ENCODE measurements at regions not wholly inside any gene's neighbourhood (a gene's known extent, or its start where the extent isn't known, plus 50 kb on each side); places are given as distances from the start of the nearest gene placed in this dataset.

GRCh38 chr5:38207343-38207742 is 51.0 kb upstream of the EGFLAM start:
- DNase-seq = no peak

DNA sequence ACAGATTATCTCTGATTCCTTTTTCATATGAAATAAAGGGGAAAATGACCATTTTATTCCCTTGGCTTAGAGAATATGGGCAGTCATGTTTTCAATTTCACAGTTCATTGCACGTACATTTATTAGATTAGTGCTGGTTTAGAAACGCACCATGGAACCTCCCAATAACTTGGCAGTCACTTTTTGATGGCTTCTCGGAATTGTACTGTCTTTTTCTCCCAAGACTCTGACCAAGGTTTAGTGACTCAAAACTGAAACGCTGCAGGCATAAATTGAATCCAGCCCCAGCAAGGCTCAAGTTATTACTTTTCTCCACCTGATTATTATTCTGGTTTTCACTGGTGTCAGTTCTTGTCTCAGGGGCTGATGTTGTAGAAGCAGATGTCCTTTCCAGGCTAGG is 55.6 kb upstream of the EGFLAM start:
- no peak for DNase-seq

DNA sequence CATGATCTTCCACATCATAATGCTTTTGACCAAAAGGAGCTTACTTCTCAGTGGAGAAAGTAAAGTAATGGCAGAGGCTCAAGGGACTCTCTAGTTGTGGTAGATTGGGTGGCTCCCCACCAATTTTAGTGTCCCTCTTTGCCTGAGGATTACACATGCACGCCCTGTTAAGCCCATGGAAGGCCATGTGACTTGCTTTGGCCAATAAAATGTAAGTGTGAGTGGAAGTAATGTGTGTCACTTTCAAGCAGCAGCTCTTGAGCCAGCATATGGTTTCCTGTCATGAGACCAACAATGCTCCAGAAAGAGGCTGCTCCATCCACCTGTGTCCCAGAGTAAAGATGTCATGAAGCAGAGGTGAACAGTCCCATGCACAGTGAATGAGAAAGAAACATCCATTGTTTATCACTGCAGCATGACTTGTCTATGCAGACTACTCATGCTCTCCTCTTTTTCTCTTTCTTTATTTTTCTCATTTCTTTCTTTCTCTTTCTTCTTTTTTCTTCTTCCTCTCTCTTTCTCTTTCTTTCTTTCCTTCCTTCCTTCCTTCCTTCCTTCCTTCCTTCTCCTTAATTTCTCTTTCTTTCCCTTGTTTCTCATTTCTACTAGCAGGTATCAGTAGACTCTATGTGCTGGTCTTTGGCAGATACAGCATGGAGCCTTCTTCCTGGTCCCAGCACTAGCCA is 57.3 kb upstream of the EGFLAM start:
- no peak for DNase-seq

DNA sequence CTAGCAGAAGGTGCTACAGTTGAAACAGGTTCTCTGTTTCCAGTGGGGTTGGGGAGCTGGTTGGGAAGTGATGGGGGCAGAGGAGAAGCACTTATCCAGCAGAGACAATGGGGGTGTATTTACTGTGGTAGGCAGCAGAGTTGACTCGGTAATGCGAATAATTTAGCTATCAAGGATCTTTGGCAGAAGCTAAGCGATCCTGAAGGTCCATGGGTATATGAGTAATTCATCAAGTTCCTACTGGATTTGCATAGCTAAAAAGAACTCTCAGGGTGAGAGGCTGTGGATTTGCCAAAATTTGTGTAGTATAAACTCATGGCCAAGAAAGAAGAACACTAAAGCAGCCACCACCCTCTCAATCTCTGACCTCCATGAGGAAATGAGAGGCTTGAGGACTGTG is 61.2 kb upstream of the EGFLAM start:
- DNase-seq = no peak

- peak; percentile 76 for DNase-seq
Observed at GRCh38 chr5:38193015-38193581, 65.3 kb upstream of the EGFLAM start.

- DNase-seq = no peak
Observed at GRCh38 chr5:38191693-38192092, 66.7 kb upstream of the EGFLAM start.

GRCh38 chr5:38190111-38190510 is 68.2 kb upstream of the EGFLAM start:
- no peak for DNase-seq

DNA sequence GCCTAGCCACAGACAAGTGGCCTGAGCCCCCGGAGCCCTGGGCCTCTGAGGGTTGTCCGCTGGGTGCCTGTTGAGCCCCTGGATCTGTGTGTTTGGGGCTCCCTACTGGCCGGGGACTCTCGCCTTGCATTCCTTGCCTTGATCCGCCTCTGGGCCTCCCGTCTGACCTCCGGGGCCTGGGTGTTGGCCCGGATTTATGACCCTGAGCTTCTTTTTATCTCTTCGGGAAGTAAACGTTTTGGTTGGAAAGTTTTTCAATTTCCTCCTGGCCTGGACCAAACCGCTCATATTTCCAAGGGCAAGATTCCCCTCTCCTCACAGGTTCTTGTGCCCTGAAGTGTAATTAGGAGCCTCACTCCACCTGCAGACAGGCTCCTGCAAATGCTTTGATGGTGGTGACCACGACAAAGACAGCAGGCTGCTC is 69.3 kb upstream of the EGFLAM start:
- DNase-seq = no peak

DNA sequence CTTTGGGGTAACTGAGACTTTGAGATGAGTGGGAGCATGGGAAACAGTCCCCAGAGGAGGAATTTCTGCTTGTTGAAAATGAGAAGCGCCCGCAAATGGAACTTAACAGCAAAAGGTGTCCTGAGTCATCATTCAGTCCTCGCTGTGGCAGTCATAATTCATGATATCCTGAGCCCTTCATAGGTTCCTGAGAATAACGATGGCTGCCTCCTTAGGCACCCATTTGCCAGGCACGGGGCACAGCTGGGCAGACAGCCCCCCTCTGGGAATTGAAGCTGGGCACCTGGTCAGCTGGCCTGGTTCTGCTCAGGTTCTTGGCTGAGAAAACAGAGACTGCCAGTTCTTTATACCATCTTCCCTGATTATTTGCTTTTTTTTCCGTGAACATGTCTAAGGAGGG is 69.8 kb upstream of the EGFLAM start:
- DNase-seq = no peak

DNA sequence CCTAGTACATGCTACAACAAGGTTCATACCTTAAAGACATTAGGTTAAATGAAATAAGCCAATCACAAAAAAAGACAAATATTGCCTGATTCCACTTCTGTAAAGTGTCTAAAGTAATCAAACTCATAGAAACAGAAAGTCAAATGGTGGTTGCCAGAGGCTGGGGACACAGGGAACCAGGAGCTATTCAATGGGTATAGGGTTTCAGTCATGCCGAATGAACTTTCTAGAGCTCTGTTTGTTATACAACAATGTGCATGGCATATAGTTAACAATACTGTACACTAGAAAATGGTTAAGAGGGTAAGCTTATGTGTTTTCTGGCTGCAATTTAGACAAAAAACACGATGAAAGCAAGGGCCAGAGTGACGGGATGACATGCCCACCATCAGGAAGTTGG is 70.8 kb upstream of the EGFLAM start:
- no peak for DNase-seq

- no peak for DNase-seq
Observed at GRCh38 chr5:38184627-38185026, 73.7 kb upstream of the EGFLAM start.

DNA sequence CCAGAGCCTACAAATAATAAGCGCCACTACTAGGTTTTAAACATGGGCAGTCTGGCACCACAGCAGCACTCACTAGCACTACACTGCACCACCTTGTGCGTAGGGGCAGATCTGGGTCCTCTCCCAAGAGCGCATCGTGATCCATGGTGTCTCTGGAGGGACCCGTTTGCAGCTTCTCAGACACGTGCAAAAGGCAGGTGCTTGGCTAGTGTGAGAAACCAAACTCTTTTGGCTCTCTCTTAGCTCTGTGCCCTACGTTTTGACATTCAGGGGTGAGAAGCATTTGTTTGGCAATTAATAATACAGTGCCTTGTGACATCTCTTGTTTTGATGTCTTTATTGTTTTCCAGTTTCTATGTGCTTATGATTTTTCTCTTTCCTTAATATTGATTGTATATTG is 75.4 kb upstream of the EGFLAM start:
- no peak for DNase-seq

- no peak for DNase-seq
Observed at GRCh38 chr5:38168029-38168428, 90.3 kb upstream of the EGFLAM start.

GRCh38 chr5:38167562-38167996 is 90.8 kb upstream of the EGFLAM start:
- peak; percentile 30 for DNase-seq

DNA sequence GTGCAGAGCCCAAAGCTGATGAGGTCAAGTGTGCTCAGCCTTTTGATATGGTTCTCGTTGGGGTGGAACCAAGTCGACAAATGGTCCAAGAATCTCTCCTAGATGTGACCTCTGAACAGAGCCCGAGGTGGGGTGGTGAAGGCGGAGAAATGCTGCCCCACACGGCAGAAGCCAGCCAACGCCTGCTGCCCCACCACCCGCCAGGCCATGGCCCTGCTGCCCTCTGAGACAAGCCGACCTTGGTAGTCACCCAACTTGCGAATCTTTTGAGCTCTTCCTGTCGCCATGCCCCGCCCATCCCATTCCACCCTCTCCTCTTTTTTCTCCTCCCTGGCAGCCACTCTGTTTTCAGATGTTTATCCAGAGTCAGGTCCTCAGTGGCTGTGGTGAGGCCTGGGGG is 91.5 kb upstream of the EGFLAM start:
- no peak for DNase-seq

DNA sequence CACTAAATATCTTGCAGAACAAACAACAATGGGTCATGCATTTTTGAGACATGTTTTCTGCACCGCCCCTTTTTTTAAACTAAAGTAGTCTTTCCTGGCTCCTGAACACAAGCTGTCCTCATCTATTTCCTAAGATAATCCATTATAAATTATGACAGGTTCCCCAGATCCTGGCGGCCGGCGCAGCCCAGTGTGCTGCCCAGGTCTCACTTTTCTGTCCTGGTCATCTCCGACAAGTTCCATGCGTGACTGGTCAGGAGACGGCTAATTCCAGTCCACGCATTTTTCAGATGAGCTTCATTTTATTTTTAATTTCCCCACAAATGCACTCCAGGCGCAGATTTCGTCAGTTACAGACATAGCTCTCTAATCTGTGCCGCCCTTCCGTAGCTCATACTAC is 92.9 kb upstream of the EGFLAM start:
- DNase-seq = no peak

- DNase-seq = no peak
Observed at GRCh38 chr5:38164776-38165399, 93.5 kb upstream of the EGFLAM start.

- no peak for DNase-seq
Observed at GRCh38 chr5:38163636-38164237, 94.6 kb upstream of the EGFLAM start.

DNA sequence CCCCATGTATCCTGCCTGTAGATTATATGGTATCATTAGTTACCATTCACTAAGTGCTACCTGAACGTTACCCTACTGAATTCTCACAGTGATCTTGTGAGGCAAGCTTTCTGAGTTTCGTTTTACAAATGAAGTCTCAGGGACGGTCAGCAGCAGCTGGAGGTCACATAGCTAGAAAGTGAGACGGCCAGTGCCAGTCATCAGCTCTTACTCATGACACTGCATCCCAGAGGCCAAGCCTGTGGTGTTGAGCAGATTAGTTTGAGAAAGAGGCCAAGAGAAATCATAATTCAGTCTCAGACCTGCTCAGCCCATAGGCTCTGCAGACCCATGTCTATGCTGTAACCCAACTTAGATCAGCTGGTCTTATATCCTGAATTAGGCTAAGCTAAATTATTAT is 95.7 kb upstream of the EGFLAM start:
- no peak for DNase-seq

- DNase-seq = no peak
Observed at GRCh38 chr5:38157024-38157423, 101.3 kb upstream of the EGFLAM start.

DNA sequence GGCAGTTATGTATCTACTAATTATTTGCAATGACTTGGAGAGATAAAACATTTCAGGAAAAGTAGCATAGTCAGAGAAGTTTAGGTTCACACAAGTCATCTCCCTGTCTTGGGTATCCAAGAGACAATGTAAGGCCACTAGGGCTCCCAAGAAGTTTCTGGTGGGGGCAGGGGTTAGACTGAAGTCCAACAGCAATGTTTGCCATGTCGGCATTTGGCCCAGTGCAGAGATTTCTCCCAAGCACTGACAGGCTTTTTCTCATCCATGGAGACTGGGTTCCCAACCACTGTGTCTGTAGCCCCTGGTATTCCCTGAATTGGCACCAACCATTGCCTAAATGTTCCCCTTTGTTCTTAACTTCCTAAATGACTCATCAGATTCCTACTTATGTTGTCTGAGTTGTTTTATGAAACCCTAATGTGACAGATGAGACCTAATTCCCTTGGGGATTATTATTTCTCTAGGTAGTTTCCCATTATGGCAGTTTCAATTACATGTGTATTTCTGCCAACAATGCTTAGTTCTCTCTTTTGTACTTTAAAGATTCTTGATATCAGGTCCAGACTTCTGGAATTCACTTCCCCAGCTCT is 103.6 kb upstream of the EGFLAM start:
- DNase-seq = no peak

DNA sequence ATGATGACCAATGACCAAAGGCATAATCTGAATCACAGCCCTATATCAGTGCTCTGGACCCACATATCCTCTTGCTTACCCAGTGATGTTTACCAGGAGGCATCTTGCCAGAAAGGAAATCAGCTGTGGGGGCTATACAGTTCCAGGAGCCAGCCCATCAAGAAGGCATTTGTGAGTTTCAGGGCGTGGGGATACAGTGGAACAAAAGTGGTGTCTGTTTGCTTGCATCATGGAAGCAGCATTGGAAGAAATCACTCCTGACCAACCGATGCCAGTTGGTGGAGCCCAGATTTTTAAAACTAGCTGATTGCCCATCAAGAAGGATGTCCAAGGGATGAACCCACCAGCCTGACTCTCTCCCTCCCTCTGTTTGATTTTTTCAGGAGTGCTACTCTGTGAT is 106.5 kb upstream of the EGFLAM start:
- no peak for DNase-seq

- no peak for DNase-seq
Observed at GRCh38 chr5:38149815-38150195, 108.6 kb upstream of the EGFLAM start.

All from right hindlimb (tissue), 1 donor.